ENCODE measurements at regions not wholly inside any gene's neighbourhood (a gene's known extent, or its start where the extent isn't known, plus 50 kb on each side); places are given as distances from the start of the nearest gene placed in this dataset.

- Histone ChIP-seq H3K4me1 (ENCODE audit: control insufficient read depth in 3 of 3, insufficient read depth in 3 of 3, low read length in 3 of 3) (peaks cover 0 to 2% (median 0%) of the 10 kb centered on the region in 3 donors), H3K27me3 (ENCODE audit: control insufficient read depth in 3 of 3, insufficient read depth in 3 of 3, low read length in 3 of 3) (no peaks in the 10 kb centered on the region), H3K9ac (ENCODE audit: low read depth in 1 of 3, low read length in 3 of 3) (no peak overlapping the region), H3K4me3 (ENCODE audit: low read length in 3 of 3) (no peak overlapping the region), H3K9me3 (ENCODE audit: control insufficient read depth in 3 of 3, low read length in 3 of 3) (no peaks in the 10 kb centered on the region), H3K36me3 (ENCODE audit: control insufficient read depth in 3 of 3, insufficient read depth in 3 of 3, low read length in 3 of 3) (no peaks in the 10 kb centered on the region), H3K27ac (ENCODE audit: low read depth, low read length) (no peak overlapping the region)
Observed at GRCh38 chr2:15804246-15804619, 136.1 kb upstream of the MYCN start.

GRCh38 chr2:15804691-15805090 is 135.7 kb upstream of the MYCN start:
- Histone ChIP-seq H3K9ac (ENCODE audit: low read depth in 1 of 3, low read length in 3 of 3) (no peak overlapping the region), H3K4me3 (ENCODE audit: low read length in 3 of 3) (no peak overlapping the region), H3K36me3 (ENCODE audit: control insufficient read depth in 3 of 3, insufficient read depth in 3 of 3, low read length in 3 of 3) (no peaks in the 10 kb centered on the region), H3K4me1 (ENCODE audit: control insufficient read depth in 3 of 3, insufficient read depth in 3 of 3, low read length in 3 of 3) (peaks cover 0 to 2% (median 0%) of the 10 kb centered on the region in 3 donors), H3K27ac (ENCODE audit: low read depth, low read length) (no peak overlapping the region), H3K27me3 (ENCODE audit: control insufficient read depth in 3 of 3, insufficient read depth in 3 of 3, low read length in 3 of 3) (no peaks in the 10 kb centered on the region), H3K9me3 (ENCODE audit: control insufficient read depth in 3 of 3, low read length in 3 of 3) (no peaks in the 10 kb centered on the region)

DNA sequence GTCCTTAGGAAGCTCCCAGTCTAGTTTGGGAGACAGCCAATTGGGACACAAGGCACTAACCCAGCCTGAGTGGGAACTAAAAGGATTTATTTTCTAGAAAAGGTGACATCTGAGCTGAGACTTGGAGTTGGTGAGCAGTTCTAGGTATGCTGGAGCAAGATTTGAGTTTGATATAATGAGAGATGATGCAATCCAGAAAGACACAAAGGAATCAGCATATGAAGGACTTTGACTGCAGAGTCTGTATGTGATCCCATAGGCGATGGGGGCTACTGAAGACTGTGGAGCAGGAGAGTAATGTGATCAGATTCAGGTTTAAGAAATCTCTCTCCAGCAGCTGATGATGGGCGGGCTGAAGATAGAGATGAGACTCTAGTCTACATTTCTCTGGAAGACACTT is 135.1 kb upstream of the MYCN start:
- no peak overlapping the region for H3K4me3 ChIP-seq (ENCODE audit: low read length in 3 of 3)
- H3K27ac ChIP-seq (ENCODE audit: low read depth, low read length), result no peak overlapping the region
- H3K27me3 ChIP-seq (ENCODE audit: control insufficient read depth in 3 of 3, insufficient read depth in 3 of 3, low read length in 3 of 3), result no peaks in the 10 kb centered on the region
- H3K9ac ChIP-seq (ENCODE audit: low read depth in 1 of 3, low read length in 3 of 3), result no peak overlapping the region
- no peaks in the 10 kb centered on the region for H3K36me3 ChIP-seq (ENCODE audit: control insufficient read depth in 3 of 3, insufficient read depth in 3 of 3, low read length in 3 of 3)
- no peaks in the 10 kb centered on the region for H3K9me3 ChIP-seq (ENCODE audit: control insufficient read depth in 3 of 3, low read length in 3 of 3)
- H3K4me1 ChIP-seq (ENCODE audit: control insufficient read depth in 3 of 3, insufficient read depth in 3 of 3, low read length in 3 of 3), result peaks cover 0 to 2% (median 0%) of the 10 kb centered on the region in 3 donors

GRCh38 chr2:15805772-15806171 is 134.6 kb upstream of the MYCN start:
- H3K4me3 ChIP-seq (ENCODE audit: low read length in 3 of 3), result no peak overlapping the region
- H3K9me3 ChIP-seq (ENCODE audit: control insufficient read depth in 3 of 3, low read length in 3 of 3), result no peaks in the 10 kb centered on the region
- no peaks in the 10 kb centered on the region for H3K27me3 ChIP-seq (ENCODE audit: control insufficient read depth in 3 of 3, insufficient read depth in 3 of 3, low read length in 3 of 3)
- H3K36me3 ChIP-seq (ENCODE audit: control insufficient read depth in 3 of 3, insufficient read depth in 3 of 3, low read length in 3 of 3), result no peaks in the 10 kb centered on the region
- no peak overlapping the region for H3K27ac ChIP-seq (ENCODE audit: low read depth, low read length)
- peaks cover 0 to 2% (median 0%) of the 10 kb centered on the region in 3 donors for H3K4me1 ChIP-seq (ENCODE audit: control insufficient read depth in 3 of 3, insufficient read depth in 3 of 3, low read length in 3 of 3)
- H3K9ac ChIP-seq (ENCODE audit: low read depth in 1 of 3, low read length in 3 of 3), result no peak overlapping the region

- Histone ChIP-seq H3K9ac (ENCODE audit: low read depth in 1 of 3, low read length in 3 of 3) (no peak overlapping the region), H3K36me3 (ENCODE audit: control insufficient read depth in 3 of 3, insufficient read depth in 3 of 3, low read length in 3 of 3) (no peaks in the 10 kb centered on the region), H3K27me3 (ENCODE audit: control insufficient read depth in 3 of 3, insufficient read depth in 3 of 3, low read length in 3 of 3) (no peaks in the 10 kb centered on the region), H3K9me3 (ENCODE audit: control insufficient read depth in 3 of 3, low read length in 3 of 3) (no peaks in the 10 kb centered on the region), H3K27ac (ENCODE audit: low read depth, low read length) (no peak overlapping the region), H3K4me3 (ENCODE audit: low read length in 3 of 3) (no peak overlapping the region), H3K4me1 (ENCODE audit: control insufficient read depth in 3 of 3, insufficient read depth in 3 of 3, low read length in 3 of 3) (peaks cover 0 to 2% (median 0%) of the 10 kb centered on the region in 3 donors)
Observed at GRCh38 chr2:15806801-15807417, 133.4 kb upstream of the MYCN start.

GRCh38 chr2:15807418-15808203 is 132.7 kb upstream of the MYCN start:
- Histone ChIP-seq H3K4me1 (ENCODE audit: control insufficient read depth in 3 of 3, insufficient read depth in 3 of 3, low read length in 3 of 3) (peaks cover 0 to 2% (median 0%) of the 10 kb centered on the region in 3 donors), H3K4me3 (ENCODE audit: low read length in 3 of 3) (no peak overlapping the region), H3K27me3 (ENCODE audit: control insufficient read depth in 3 of 3, insufficient read depth in 3 of 3, low read length in 3 of 3) (no peaks in the 10 kb centered on the region), H3K36me3 (ENCODE audit: control insufficient read depth in 3 of 3, insufficient read depth in 3 of 3, low read length in 3 of 3) (no peaks in the 10 kb centered on the region), H3K9ac (ENCODE audit: low read depth in 1 of 3, low read length in 3 of 3) (no peak overlapping the region), H3K27ac (ENCODE audit: low read depth, low read length) (no peak overlapping the region), H3K9me3 (ENCODE audit: control insufficient read depth in 3 of 3, low read length in 3 of 3) (no peaks in the 10 kb centered on the region)

- Histone ChIP-seq H3K27ac (ENCODE audit: low read depth, low read length) (no peak overlapping the region), H3K4me1 (ENCODE audit: control insufficient read depth in 3 of 3, insufficient read depth in 3 of 3, low read length in 3 of 3) (peaks cover 0 to 2% (median 0%) of the 10 kb centered on the region in 3 donors), H3K27me3 (ENCODE audit: control insufficient read depth in 3 of 3, insufficient read depth in 3 of 3, low read length in 3 of 3) (no peaks in the 10 kb centered on the region), H3K9ac (ENCODE audit: low read depth in 1 of 3, low read length in 3 of 3) (no peak overlapping the region), H3K36me3 (ENCODE audit: control insufficient read depth in 3 of 3, insufficient read depth in 3 of 3, low read length in 3 of 3) (no peaks in the 10 kb centered on the region), H3K4me3 (ENCODE audit: low read length in 3 of 3) (no peak overlapping the region), H3K9me3 (ENCODE audit: control insufficient read depth in 3 of 3, low read length in 3 of 3) (no peaks in the 10 kb centered on the region)
Observed at GRCh38 chr2:15808204-15808910, 132.0 kb upstream of the MYCN start.

DNA sequence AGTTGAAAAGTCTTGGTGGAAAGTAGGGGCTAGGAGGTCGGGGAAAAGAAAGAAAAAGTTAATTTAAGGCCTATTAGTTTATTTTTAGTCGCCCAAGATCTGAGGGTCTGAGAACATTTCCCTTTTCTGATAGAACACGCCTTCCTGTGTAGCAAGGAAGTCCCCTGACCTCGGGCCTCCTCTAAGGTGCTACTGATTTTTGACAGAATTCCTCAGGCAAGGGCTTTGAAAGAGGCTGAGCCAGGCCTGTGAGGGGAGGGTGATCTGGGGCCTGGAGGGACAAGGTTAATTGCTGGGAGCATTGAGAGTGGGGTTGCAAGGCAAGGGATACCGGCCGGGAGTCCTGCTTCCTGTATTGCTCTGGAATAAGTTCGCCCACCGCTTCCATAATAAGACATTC is 131.4 kb upstream of the MYCN start:
- Histone ChIP-seq H3K9me3 (ENCODE audit: control insufficient read depth in 3 of 3, low read length in 3 of 3) (no peaks in the 10 kb centered on the region), H3K36me3 (ENCODE audit: control insufficient read depth in 3 of 3, insufficient read depth in 3 of 3, low read length in 3 of 3) (no peaks in the 10 kb centered on the region), H3K9ac (ENCODE audit: low read depth in 1 of 3, low read length in 3 of 3) (no peak overlapping the region), H3K27ac (ENCODE audit: low read depth, low read length) (no peak overlapping the region), H3K27me3 (ENCODE audit: control insufficient read depth in 3 of 3, insufficient read depth in 3 of 3, low read length in 3 of 3) (no peaks in the 10 kb centered on the region), H3K4me1 (ENCODE audit: control insufficient read depth in 3 of 3, insufficient read depth in 3 of 3, low read length in 3 of 3) (peaks cover 0 to 2% (median 0%) of the 10 kb centered on the region in 3 donors), H3K4me3 (ENCODE audit: low read length in 3 of 3) (no peak overlapping the region)

- Histone ChIP-seq H3K27me3 (ENCODE audit: control insufficient read depth in 3 of 3, insufficient read depth in 3 of 3, low read length in 3 of 3) (no peaks in the 10 kb centered on the region), H3K4me3 (ENCODE audit: low read length in 3 of 3) (no peak overlapping the region), H3K9ac (ENCODE audit: low read depth in 1 of 3, low read length in 3 of 3) (no peak overlapping the region), H3K27ac (ENCODE audit: low read depth, low read length) (no peak overlapping the region), H3K9me3 (ENCODE audit: control insufficient read depth in 3 of 3, low read length in 3 of 3) (no peaks in the 10 kb centered on the region), H3K4me1 (ENCODE audit: control insufficient read depth in 3 of 3, insufficient read depth in 3 of 3, low read length in 3 of 3) (peaks cover 0 to 2% (median 0%) of the 10 kb centered on the region in 3 donors), H3K36me3 (ENCODE audit: control insufficient read depth in 3 of 3, insufficient read depth in 3 of 3, low read length in 3 of 3) (no peaks in the 10 kb centered on the region)
Observed at GRCh38 chr2:15809404-15809803, 130.9 kb upstream of the MYCN start.
